DMS114 treated with DMSO at 0.1 percent for 48 hours (cell line): ENCODE measurements at regions not wholly inside any gene's neighbourhood (a gene's known extent, or its start where the extent isn't known, plus 50 kb on each side); places are given as distances from the start of the nearest gene placed in this dataset.

Source experiments
- DNase-seq: peaks from one replicate; lab custom pipeline; 2025; ENCODE audit not compliant: unreplicated experiment; lab: John Stamatoyannopoulos, UW

DNA sequence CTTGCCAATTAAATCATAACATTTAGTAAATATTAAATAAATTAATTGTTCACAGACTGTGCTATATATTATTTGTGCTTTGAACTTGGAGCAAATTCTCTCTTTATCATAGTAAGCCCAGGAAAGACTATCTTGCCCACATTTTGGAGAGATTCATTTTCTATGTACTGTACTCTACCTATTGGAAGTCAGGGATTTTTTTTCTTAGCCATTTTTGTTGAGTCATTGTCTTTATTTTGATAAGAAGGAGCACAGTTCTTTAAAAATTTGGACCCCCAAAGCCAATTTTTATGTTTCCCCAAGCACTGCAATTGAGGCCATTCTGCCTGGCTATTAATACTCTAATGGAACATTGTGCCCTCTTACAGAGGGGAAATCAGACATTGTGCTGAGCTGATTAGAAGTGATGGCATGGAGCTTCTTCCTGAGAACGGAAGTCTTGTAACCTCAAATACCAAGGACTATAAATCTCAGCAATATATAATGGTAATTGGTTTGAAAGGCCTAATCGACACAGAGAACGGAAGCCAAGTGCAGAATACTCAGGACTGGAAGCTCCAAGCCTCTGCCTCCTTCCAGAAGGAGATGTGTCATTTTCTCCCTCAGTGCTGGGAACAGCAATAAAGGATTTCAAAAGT is 188.8 kb upstream of the PAPPA start:
- DNase-seq, result no peak

GRCh38 chr9:115966660-115967059 is 186.9 kb upstream of the PAPPA start:
- DNase-seq, result no peak

DNA sequence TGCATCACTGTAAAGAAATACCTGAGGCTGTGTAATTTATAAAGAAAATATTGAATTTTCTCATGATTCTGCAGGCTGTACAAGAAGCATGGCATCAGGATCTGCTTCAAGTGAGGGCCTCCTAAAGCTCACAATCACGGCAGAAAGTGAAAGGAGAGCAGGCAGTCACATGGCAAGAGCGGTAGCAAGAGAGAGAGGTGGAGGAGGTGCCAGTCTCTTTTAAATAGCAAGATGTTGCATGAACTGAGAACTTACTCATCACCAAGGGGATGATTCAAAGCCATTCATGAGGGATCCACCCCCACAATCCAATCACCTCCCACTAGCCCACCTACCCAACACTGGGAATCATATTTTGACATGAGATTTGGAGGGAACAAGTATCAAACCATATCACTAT is 184.5 kb upstream of the PAPPA start:
- DNase-seq, result no peak

- DNase-seq, result no peak
Observed at GRCh38 chr9:115972362-115972761, 181.2 kb upstream of the PAPPA start.

DNA sequence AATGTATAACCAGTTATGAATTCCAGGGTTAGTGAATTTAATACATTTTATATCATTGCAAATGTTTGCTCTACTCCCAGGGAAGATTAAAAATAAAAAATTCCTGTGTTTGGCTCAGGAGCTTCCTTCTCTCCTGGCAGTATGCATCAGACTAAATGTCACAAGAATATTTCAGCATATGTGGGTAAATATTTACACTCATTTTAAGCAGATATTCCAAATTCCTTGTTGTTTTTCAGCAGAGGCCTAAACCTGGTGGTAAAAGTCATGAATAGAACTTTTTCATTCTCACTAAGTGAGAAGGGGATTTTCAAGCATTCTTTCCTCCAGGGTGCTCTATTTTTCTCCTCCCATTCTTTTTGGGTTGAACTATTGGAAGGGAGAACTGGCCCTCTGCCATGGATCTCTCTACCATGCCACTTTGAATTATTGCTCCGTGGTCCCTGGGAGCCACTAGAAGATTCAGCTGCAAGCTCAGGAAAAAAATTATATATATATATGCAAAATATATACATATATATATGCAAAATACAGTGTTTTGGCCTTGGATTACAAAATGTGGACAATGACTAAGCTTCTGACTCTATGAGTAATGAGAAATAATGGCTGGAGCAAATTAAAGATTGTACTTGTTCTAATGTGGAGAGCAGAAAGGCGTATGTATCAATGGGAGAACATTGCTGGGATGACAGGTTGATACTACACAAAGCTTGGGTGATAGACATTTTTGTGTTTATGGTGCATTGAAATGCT is 180.6 kb upstream of the PAPPA start:
- no peak for DNase-seq

DNA sequence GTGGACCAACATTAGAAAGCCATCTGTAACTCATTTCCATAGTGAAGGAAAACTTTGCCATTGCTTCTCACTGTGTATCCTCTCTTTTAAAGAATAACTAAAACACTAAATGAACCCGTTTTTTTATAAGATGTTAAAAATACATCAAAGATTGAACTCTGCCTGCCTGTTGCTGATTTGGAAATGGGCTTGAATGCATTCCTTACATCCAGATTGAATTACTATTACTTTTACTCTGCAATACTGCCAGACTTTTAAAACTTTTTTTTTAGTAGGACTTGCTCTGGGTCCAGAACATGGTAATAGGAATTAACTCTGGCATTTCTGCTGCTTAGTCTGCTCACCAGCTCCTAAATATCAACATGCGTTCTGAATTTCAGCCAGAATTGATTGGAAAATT is 176.8 kb upstream of the PAPPA start:
- DNase-seq, result no peak

- DNase-seq, result no peak
Observed at GRCh38 chr9:115978091-115978490, 175.5 kb upstream of the PAPPA start.

GRCh38 chr9:115978659-115979096 is 174.9 kb upstream of the PAPPA start:
- no peak for DNase-seq

DNA sequence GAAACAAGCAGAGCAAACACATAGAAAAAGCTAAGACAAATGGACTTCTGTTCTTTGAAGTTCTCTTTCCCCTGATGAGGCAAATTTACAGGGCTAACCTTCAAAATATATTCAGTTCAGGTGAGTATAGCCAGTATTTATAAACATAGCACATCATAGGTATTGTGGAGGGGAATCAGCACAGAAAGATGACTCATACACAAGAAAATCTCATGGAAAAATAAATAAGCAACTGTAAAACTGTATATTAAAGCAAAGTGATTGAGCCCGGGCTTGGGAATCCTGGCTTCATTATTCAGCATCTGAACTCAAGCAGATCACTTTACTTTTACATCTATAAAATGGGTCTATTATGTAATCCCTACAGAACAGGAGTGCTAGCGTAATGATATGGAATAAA is 173.5 kb upstream of the PAPPA start:
- no peak for DNase-seq

- no peak for DNase-seq
Observed at GRCh38 chr9:115980502-115980901, 173.1 kb upstream of the PAPPA start.

DNA sequence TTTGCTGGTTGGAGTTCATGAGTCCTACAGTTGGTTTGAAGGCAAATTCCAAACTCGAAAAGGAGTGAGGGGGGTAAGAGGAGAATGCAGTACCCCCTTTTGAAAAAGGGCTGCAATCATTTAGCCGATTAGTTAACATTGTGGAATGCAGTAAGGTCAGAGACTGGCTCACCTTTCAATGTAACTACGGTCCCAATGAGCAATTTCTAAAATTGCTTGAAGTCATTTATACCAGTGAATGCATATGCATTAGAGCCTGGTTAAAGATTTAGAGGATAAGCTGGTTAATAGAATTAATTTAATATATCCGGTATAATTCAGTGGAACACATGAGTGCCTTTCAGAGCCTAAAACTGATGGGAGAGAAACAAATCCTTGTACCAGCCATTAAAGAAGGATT is 172.6 kb upstream of the PAPPA start:
- no peak for DNase-seq

- no peak for DNase-seq
Observed at GRCh38 chr9:115983366-115983765, 170.2 kb upstream of the PAPPA start.

- no peak for DNase-seq
Observed at GRCh38 chr9:115985657-115986056, 167.9 kb upstream of the PAPPA start.

DNA sequence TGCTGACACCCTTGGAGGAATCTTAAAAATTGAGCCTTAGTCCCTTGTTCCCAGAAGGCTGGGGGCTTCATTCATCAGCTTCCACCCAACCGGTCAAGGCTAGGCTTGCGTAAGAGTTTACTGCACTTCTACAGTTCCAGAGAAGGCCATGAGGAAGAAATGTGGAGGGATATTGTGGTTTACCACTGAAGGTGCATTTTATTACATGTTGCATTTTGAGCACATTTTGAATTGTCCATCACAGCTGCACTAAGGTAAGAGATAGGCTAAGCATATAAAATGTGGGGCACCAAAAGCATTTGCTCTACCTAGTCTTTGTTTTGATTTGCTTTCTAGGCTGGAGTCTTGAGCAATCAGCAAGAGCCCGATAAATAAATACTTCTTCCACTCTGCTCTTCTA is 167.1 kb upstream of the PAPPA start:
- no peak for DNase-seq

GRCh38 chr9:115988701-115989100 is 164.9 kb upstream of the PAPPA start:
- DNase-seq, result no peak

- DNase-seq, result no peak
Observed at GRCh38 chr9:115989831-115990230, 163.8 kb upstream of the PAPPA start.

DNA sequence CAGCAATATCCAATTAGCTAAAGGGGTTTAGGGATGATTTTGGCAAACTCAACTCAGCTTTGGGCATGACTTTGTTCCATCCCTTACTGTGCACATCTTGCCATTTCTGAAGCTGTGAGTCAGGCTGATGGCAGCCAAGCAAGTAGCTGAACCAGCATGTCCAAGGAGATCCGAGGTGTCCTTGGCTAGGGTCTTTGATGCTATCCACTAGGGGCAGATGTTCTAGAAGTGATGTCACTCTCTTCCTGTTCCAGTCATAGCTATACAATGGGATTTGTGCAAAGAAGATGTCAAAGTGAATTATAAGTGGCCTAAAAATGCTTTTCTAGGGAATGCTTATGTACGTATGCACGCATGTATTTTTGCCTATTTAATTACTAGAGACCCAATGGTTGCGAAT is 160.8 kb upstream of the PAPPA start:
- no peak for DNase-seq

DNA sequence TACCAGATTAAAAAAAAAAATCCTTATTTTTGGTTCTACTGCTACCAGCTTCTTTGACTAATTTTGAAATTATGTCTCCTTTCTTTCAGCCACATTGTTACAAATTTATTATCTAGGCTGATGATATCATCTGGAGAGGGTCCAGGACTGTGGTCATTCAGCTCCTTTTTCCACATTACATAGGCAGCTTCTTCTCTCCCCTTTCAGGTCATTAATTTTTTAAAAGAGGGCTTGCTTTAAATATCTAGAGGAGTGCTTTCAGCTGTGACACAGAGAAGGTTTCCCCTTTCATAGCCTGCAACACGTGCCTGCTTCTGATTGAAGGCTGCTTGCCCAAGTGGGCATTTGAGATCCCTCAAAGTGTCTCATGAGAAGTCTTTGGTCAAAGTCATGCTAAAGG is 155.7 kb upstream of the PAPPA start:
- DNase-seq, result no peak

- no peak for DNase-seq
Observed at GRCh38 chr9:115998666-115999065, 154.9 kb upstream of the PAPPA start.

GRCh38 chr9:115999498-115999897 is 154.1 kb upstream of the PAPPA start:
- DNase-seq, result no peak

- DNase-seq, result no peak
Observed at GRCh38 chr9:116000748-116001329, 152.8 kb upstream of the PAPPA start.

DNA sequence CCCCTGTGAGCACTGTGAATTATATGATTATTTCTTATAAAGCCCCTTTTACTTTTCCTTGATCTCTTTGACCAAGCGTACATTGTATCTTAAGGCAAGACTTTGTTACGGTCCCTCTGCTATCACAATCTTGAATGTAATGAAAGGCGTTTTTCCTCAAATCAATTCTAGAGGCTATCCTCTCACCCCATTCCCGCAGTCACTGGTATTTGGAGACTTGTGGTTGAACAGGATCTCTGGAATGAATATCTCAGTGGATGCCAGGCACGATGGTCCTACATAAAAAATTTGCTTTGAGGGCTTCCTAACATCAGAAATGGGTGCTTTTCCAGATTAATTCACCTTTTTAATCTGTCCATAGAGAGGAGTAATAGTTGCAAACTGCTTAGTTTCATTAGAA is 151.4 kb upstream of the PAPPA start:
- no peak for DNase-seq
